ENCODE measurements at regions not wholly inside any gene's neighbourhood (a gene's known extent, or its start where the extent isn't known, plus 50 kb on each side); places are given as distances from the start of the nearest gene placed in this dataset.

DNA sequence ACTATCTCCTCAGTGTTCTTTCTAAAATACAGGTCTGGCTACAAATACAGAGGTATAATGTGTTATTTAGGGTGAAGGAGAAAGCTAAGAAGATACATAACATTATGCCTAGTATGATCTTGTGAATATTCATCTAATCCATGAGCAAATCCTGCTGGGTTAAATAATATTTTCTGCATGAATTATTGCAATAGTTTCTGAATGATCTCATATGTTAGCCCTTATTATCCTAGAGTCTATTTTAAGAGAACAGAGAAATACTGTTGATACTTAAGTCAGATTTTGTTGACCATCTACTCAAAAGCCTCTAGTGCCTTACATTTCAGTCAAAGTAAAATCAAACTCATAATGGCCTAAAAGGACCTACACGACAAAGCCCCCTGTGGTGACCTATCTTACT lies 382.3 kb downstream of the FIGN start:
- H3K4me3 Mint-ChIP-seq, result no peak overlapping the region
- CTCF ChIA-PET, result interaction anchor here (0.6 to 1.1 kb wide), 2 partner anchors 7 to 16 kb away, joined by 3 read pairs; no protein-coding TSS in a partner anchor
- peaks cover 2% of the 10 kb centered on the region for H3K27me3 Mint-ChIP-seq

GRCh38 chr2:163351966-163352365 lies 383.8 kb downstream of the FIGN start:
- H3K4me3 Mint-ChIP-seq, result no peak overlapping the region
- intact Hi-C loops (cut with DNase I, micrococcal nuclease), result no loop called here
- H3K27ac Mint-ChIP-seq, result no peak overlapping the region
- ATAC-seq (no peak), DNase-seq (no peak)
- peaks cover under 1% of the 10 kb centered on the region for H3K9me3 Mint-ChIP-seq (ENCODE audit: low read depth)
- POLR2A ChIA-PET, result no interaction called here
- peaks cover 2% of the 10 kb centered on the region for H3K27me3 Mint-ChIP-seq
- peaks cover 2% of the 10 kb centered on the region for H3K4me1 Mint-ChIP-seq
- CTCF ChIA-PET, result no interaction called here
- H3K36me3 Mint-ChIP-seq (ENCODE audit: low read depth), result no peaks in the 10 kb centered on the region

More for the DNA sequence above, 382.3 kb downstream of the FIGN start:
- Mint-ChIP-seq H3K9me3 (ENCODE audit: low read depth) (peaks cover 2% of the 10 kb centered on the region), H3K36me3 (ENCODE audit: low read depth) (no peaks in the 10 kb centered on the region), H3K4me1 (peaks cover 2% of the 10 kb centered on the region), H3K27ac (no peak overlapping the region)
- ATAC-seq, result no peak
- POLR2A ChIA-PET, result no interaction called here
- intact Hi-C loops (cut with DNase I, micrococcal nuclease), result no loop called here
- no peak for DNase-seq

DNA sequence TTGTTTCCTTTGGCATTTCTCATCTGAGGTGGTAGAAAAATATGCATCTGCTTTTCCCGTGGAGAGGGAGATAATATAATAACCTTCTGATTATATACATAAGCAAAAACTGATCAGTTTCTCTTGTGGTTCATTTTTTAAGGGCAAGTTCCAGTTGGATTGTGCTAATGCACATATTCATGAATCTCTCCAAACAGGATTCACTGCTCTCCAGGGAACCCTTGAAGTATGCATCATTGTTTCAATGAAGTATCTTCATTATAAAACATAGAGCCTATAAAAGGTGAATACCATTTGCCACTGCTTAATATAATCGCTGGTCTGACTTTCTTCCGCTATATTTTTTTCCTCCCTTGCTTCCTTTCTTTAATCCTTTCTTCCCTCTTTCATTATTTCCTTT lies 384.7 kb downstream of the FIGN start:
- Mint-ChIP-seq H3K36me3 (ENCODE audit: low read depth) (no peaks in the 10 kb centered on the region), H3K9me3 (ENCODE audit: low read depth) (no peaks in the 10 kb centered on the region), H3K27me3 (peaks cover 2% of the 10 kb centered on the region), H3K4me3 (no peak overlapping the region), H3K4me1 (peaks cover 2% of the 10 kb centered on the region), H3K27ac (no peak overlapping the region)
- ATAC-seq (no peak), DNase-seq (no peak)
- intact Hi-C loops (cut with DNase I, micrococcal nuclease), result no loop called here
- POLR2A ChIA-PET, result no interaction called here
- CTCF ChIA-PET, result no interaction called here

- intact Hi-C loops (cut with DNase I, micrococcal nuclease), result loop anchor here (5.0 to 10.0 kb wide), 6 partner anchors 526 to 1368 kb away; no protein-coding TSS in a partner anchor
- ChIA-PET POLR2A (no interaction called here), CTCF (interaction anchor here (0.6 kb wide), 1 partner anchor 242 kb away, joined by 4 read pairs; no protein-coding TSS in a partner anchor)
- DNase-seq (no peak), ATAC-seq (no peak)
- peaks cover 2% of the 10 kb centered on the region for H3K4me1 Mint-ChIP-seq
- peaks cover 3% of the 10 kb centered on the region for H3K27me3 Mint-ChIP-seq
- no peaks in the 10 kb centered on the region for H3K36me3 Mint-ChIP-seq (ENCODE audit: low read depth)
- H3K9me3 Mint-ChIP-seq (ENCODE audit: low read depth), result no peaks in the 10 kb centered on the region
- no peak overlapping the region for H3K4me3 Mint-ChIP-seq
- no peak overlapping the region for H3K27ac Mint-ChIP-seq
Measured at GRCh38 chr2:163348857-163349380, 386.9 kb downstream of the FIGN start.

- H3K4me3 Mint-ChIP-seq, result no peak overlapping the region
- H3K27me3 Mint-ChIP-seq, result peaks cover 3% of the 10 kb centered on the region
- H3K27ac Mint-ChIP-seq, result no peak overlapping the region
- POLR2A ChIA-PET, result no interaction called here
- peaks cover 2% of the 10 kb centered on the region for H3K4me1 Mint-ChIP-seq
- ATAC-seq (no peak), DNase-seq (no peak)
- no peaks in the 10 kb centered on the region for H3K36me3 Mint-ChIP-seq (ENCODE audit: low read depth)
- intact Hi-C loops (cut with DNase I, micrococcal nuclease), result loop anchor here (5.0 to 10.0 kb wide), 6 partner anchors 527 to 1369 kb away; no protein-coding TSS in a partner anchor
- no peaks in the 10 kb centered on the region for H3K9me3 Mint-ChIP-seq (ENCODE audit: low read depth)
- CTCF ChIA-PET, result interaction anchor here (0.6 kb wide), 1 partner anchor 243 kb away, joined by 4 read pairs; no protein-coding TSS in a partner anchor
Measured at GRCh38 chr2:163347982-163348856, 387.6 kb downstream of the FIGN start.

GRCh38 chr2:163345795-163346573 lies 389.8 kb downstream of the FIGN start:
- ChIA-PET POLR2A (no interaction called here), CTCF (interaction anchor here (0.7 to 0.9 kb wide), 3 partner anchors 8 to 446 kb away, joined by 3 to 4 read pairs (median 3); no protein-coding TSS in a partner anchor)
- no peak for DNase-seq
- H3K4me1 Mint-ChIP-seq, result peaks cover 2% of the 10 kb centered on the region
- no peak for ATAC-seq
- H3K27me3 Mint-ChIP-seq, result peaks cover 3% of the 10 kb centered on the region
- H3K27ac Mint-ChIP-seq, result no peak overlapping the region
- no peak overlapping the region for H3K4me3 Mint-ChIP-seq
- no peaks in the 10 kb centered on the region for H3K9me3 Mint-ChIP-seq (ENCODE audit: low read depth)
- intact Hi-C loops (cut with DNase I, micrococcal nuclease), result loop anchor here (1.0 to 10.0 kb wide), 7 partner anchors 529 to 1371 kb away; no protein-coding TSS in a partner anchor
- H3K36me3 Mint-ChIP-seq (ENCODE audit: low read depth), result no peaks in the 10 kb centered on the region

GRCh38 chr2:163343316-163343715 lies 392.5 kb downstream of the FIGN start:
- H3K9me3 Mint-ChIP-seq (ENCODE audit: low read depth), result no peaks in the 10 kb centered on the region

GRCh38 chr2:163341426-163341825 lies 394.4 kb downstream of the FIGN start:
- Mint-ChIP-seq H3K27me3 (peaks cover 2% of the 10 kb centered on the region), H3K27ac (no peak overlapping the region), H3K4me3 (no peak overlapping the region), H3K9me3 (ENCODE audit: low read depth) (no peaks in the 10 kb centered on the region), H3K4me1 (no peaks in the 10 kb centered on the region), H3K36me3 (ENCODE audit: low read depth) (no peaks in the 10 kb centered on the region)
- POLR2A ChIA-PET, result no interaction called here
- ATAC-seq (no peak), DNase-seq (no peak)
- CTCF ChIA-PET, result no interaction called here
- intact Hi-C loops (cut with DNase I, micrococcal nuclease), result loop anchor here (10.0 kb wide), 2 partner anchors 533 to 723 kb away; no protein-coding TSS in a partner anchor

More at GRCh38 chr2:163343316-163343715, 392.5 kb downstream of the FIGN start:
- no peak for ATAC-seq
- H3K27ac Mint-ChIP-seq, result no peak overlapping the region
- DNase-seq, result no peak
- intact Hi-C loops (cut with DNase I, micrococcal nuclease), result loop anchor here (10.0 kb wide), 2 partner anchors 531 to 721 kb away; no protein-coding TSS in a partner anchor
- no peaks in the 10 kb centered on the region for H3K36me3 Mint-ChIP-seq (ENCODE audit: low read depth)
- H3K4me3 Mint-ChIP-seq, result no peak overlapping the region
- POLR2A ChIA-PET, result no interaction called here
- CTCF ChIA-PET, result no interaction called here
- peaks cover 2% of the 10 kb centered on the region for H3K27me3 Mint-ChIP-seq
- no peaks in the 10 kb centered on the region for H3K4me1 Mint-ChIP-seq

DNA sequence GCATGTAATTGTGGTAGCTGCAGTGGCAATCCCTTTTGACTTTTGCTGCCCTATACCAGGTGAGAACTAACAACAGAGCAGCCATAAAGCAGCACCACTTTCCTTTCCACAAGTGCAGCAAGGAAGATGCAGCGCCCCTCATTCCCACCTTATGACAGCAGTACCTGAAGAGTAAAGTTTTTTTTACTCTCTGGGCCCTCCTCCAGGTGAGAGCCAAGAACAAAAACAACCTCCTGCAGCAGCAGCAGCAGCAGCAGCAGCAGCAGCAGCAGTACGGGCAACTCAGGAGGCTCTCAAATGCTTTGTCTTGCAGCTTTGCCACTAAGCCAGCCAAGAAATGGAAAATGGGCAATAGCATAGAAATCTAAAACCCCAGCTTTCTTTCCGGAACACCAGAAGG lies 397.5 kb downstream of the FIGN start:
- DNase-seq (no peak), ATAC-seq (no peak)
- H3K27ac Mint-ChIP-seq, result no peak overlapping the region
- no peaks in the 10 kb centered on the region for H3K27me3 Mint-ChIP-seq
- POLR2A ChIA-PET, result no interaction called here
- no peaks in the 10 kb centered on the region for H3K4me1 Mint-ChIP-seq
- H3K4me3 Mint-ChIP-seq, result no peak overlapping the region
- CTCF ChIA-PET, result no interaction called here
- H3K9me3 Mint-ChIP-seq (ENCODE audit: low read depth), result no peaks in the 10 kb centered on the region
- intact Hi-C loops (cut with DNase I, micrococcal nuclease), result no loop called here
- no peaks in the 10 kb centered on the region for H3K36me3 Mint-ChIP-seq (ENCODE audit: low read depth)

DNA sequence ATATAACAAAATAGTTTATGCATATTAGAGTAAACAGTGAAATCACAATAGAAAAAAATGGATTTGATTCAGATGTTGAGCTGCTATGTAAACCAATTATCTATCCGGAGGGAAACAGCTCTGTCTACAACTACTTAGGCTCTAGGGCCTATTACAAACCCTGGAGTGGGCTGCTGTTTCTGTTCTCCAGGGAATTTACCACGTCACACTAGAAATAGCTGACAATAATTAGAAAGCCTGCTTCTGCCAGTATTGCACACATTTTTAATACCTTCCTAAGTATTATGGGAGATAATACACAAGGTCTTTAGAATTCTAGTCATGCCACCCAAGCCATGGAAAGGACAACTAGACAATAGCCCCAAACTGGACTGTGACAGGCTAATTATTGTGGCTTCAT lies 411.1 kb downstream of the FIGN start:
- intact Hi-C loops (cut with DNase I, micrococcal nuclease), result no loop called here
- Mint-ChIP-seq H3K27ac (no peak overlapping the region), H3K4me3 (no peak overlapping the region), H3K27me3 (no peaks in the 10 kb centered on the region), H3K36me3 (ENCODE audit: low read depth) (no peaks in the 10 kb centered on the region), H3K9me3 (ENCODE audit: low read depth) (no peaks in the 10 kb centered on the region), H3K4me1 (no peaks in the 10 kb centered on the region)
- DNase-seq (no peak), ATAC-seq (no peak)
- ChIA-PET POLR2A (no interaction called here), CTCF (interaction anchor here (0.6 kb wide), 1 partner anchor 324 kb away, joined by 3 read pairs; no protein-coding TSS in a partner anchor)

DNA sequence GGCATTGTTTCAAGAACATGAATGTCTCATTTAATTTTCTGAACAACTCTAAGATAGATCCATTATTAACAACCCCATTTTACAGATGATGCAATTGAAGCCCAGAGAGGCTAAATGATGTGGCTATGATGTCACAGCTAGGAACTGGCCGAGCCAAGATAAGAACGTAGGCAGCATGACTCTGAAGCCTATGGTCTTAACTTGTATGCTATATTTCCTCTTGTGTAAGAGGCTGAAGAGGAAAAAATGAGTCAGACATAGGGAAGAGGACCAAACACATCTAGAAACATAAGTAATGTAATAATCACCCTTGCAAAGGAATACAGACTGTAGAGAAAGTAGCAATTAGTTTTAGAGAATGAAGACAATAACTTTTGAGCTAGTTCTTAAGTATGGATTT lies 416.8 kb downstream of the FIGN start:
- no peak overlapping the region for H3K27ac Mint-ChIP-seq
- no peaks in the 10 kb centered on the region for H3K4me1 Mint-ChIP-seq
- H3K36me3 Mint-ChIP-seq (ENCODE audit: low read depth), result no peaks in the 10 kb centered on the region
- no peaks in the 10 kb centered on the region for H3K27me3 Mint-ChIP-seq
- ChIA-PET POLR2A (no interaction called here), CTCF (no interaction called here)
- H3K4me3 Mint-ChIP-seq, result no peak overlapping the region
- ATAC-seq, result no peak
- intact Hi-C loops (cut with DNase I, micrococcal nuclease), result no loop called here
- peaks cover 2% of the 10 kb centered on the region for H3K9me3 Mint-ChIP-seq (ENCODE audit: low read depth)
- DNase-seq, result no peak
